Osteocyte (in vitro differentiated cells): ENCODE measurements at regions not wholly inside any gene's neighbourhood (a gene's known extent, or its start where the extent isn't known, plus 50 kb on each side); places are given as distances from the start of the nearest gene placed in this dataset.
"Not testable (repeated sequence)": the region's sequence is repeated elsewhere in the genome, so short reads cannot be mapped to it uniquely, and the experiment has no call there.

Experiments
- DNase-seq: peaks from one replicate; pipeline ENCODE4 v3.0.0; 2021; ENCODE audit warnings: mixed read lengths; ENCODE audit not compliant: unreplicated experiment; ENCODE audit errors: extremely low spot score
- H3K27ac Mint-ChIP-seq: one replicate; pipeline ENCODE4 v1.8.0; 2021; ENCODE audit warnings: mild to moderate bottlenecking, mixed read lengths; ENCODE audit not compliant: unreplicated experiment
- H3K27me3 Mint-ChIP-seq: one replicate; pipeline ENCODE4 v1.8.0; 2021; ENCODE audit warnings: mixed read lengths; ENCODE audit not compliant: unreplicated experiment
- H3K36me3 Mint-ChIP-seq: one replicate; pipeline ENCODE4 v1.8.0; 2021; ENCODE audit warnings: mixed read lengths; ENCODE audit not compliant: unreplicated experiment
- H3K4me1 Mint-ChIP-seq: one replicate; pipeline ENCODE4 v1.8.0; 2021; ENCODE audit warnings: mixed read lengths; ENCODE audit not compliant: unreplicated experiment
- H3K4me3 Mint-ChIP-seq: one replicate; pipeline ENCODE4 v1.8.0; 2021; ENCODE audit warnings: mild to moderate bottlenecking, moderate library complexity, mixed read lengths; ENCODE audit not compliant: unreplicated experiment
- H3K9me3 Mint-ChIP-seq: one replicate; pipeline ENCODE4 v1.8.0; 2021; ENCODE audit warnings: mixed read lengths; ENCODE audit not compliant: unreplicated experiment
- TF ChIP-seq, protein P1 (sequence below): fragments of 200-600 bp; sonication (generic); IDR thresholded peaks from 2 replicates; pipeline ENCODE4 v1.5.0; 2021; ENCODE audit warnings: antibody characterized with exemption, mild to moderate bottlenecking, moderate library complexity

DNA sequence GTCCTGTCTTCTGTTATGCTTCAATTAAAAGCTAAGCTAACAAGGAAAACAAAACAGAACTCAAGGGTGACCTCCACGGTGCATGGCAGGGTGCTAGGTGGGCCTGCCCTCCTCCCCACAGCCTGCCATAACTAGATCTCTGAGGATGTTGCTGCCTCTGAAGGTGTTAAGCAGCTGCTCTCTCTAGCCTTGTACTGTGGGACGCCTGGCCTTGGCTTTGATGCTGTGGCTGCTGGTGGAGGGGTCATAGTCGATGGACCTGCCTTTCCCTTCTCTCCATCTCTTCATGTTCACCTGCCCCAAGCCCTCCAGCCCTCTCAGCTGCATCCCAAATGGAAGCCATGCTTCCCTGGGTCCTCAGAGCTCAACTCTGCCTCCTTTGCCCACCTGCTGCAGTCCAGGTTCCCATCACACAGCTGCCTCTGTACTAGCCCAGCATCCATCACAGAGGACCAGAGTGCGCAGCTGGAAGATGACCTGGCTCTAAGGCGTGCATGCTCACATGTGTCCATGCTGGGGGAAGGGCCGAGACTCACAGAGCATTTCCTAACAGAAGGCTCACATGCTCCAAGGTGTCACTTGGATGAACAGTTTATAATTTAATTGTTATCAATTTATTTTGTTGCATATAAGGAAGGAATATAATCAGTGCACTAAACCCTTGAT lies 180.3 kb upstream of the E2F8 start:
- H3K4me3 Mint-ChIP-seq, result no peak overlapping the region
- peaks cover 16% of the 10 kb centered on the region for H3K27me3 Mint-ChIP-seq
- H3K4me1 Mint-ChIP-seq, result peaks cover 8% of the 10 kb centered on the region
- no peak for DNase-seq
- H3K9me3 Mint-ChIP-seq, result no peaks in the 10 kb centered on the region
- H3K27ac Mint-ChIP-seq, result no peak overlapping the region
- no peaks in the 10 kb centered on the region for H3K36me3 Mint-ChIP-seq
- TF ChIP-seq, protein P1, sequence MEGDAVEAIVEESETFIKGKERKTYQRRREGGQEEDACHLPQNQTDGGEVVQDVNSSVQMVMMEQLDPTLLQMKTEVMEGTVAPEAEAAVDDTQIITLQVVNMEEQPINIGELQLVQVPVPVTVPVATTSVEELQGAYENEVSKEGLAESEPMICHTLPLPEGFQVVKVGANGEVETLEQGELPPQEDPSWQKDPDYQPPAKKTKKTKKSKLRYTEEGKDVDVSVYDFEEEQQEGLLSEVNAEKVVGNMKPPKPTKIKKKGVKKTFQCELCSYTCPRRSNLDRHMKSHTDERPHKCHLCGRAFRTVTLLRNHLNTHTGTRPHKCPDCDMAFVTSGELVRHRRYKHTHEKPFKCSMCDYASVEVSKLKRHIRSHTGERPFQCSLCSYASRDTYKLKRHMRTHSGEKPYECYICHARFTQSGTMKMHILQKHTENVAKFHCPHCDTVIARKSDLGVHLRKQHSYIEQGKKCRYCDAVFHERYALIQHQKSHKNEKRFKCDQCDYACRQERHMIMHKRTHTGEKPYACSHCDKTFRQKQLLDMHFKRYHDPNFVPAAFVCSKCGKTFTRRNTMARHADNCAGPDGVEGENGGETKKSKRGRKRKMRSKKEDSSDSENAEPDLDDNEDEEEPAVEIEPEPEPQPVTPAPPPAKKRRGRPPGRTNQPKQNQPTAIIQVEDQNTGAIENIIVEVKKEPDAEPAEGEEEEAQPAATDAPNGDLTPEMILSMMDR, result no peak

DNA sequence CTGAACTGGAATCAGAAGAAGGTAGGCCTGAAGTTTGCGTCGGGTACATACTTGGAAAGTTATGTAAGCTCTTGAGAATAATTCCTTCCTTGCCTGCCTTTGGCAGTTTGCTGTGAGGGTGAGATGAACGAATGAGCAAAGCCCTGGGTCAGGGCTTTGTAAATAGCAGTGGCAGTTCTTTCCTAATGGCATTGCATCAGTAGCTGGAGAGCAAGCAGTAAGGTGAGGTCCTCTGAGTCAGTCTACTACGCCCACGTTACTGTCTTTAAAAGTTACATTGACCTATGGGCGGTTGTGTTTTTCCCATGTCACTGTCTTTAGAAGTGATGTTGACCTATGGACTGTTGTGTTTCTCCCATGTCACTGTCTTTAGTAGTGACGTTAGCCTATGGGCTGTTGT lies 179.1 kb upstream of the E2F8 start:
- Mint-ChIP-seq H3K4me3 (no peak overlapping the region), H3K9me3 (peaks cover 3% of the 10 kb centered on the region), H3K4me1 (peaks cover 8% of the 10 kb centered on the region), H3K27ac (no peak overlapping the region), H3K36me3 (no peaks in the 10 kb centered on the region), H3K27me3 (peaks cover 25% of the 10 kb centered on the region)
- TF ChIP-seq, protein P1, result no peak
- DNase-seq, result no peak

DNA sequence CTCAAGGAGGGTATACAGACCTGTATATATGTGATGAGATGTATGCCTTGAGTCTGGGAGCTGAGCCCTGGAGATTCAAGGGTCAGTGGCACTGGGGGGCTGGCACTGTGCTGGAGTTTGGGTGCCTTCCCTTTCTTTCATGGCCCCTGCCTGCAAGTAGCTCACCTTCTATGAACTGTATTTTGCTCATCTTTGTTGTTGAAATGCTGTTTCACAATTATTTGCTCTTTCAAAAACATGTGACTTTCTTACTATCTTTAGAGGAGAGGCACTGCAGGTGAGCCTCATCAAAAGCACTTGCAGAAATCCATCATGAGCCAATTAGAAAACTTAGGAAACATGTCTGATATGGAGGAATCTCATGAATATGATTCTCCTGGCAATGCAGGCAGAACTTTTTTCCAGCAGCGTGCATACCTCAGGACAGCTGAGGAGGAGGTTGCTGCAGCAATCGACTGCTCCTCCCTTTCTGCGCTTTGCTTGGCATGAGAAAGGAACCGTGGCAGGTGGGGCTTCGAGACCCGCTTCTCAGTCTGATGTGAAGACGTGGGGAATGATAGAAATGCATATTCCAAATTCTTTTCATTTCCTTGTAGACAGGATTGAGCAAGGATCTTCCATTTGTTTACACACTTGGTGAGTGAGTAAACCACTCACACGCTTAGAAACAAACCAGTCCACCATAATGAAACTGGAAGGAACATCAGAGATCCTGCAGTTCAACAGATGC lies 178.4 kb upstream of the E2F8 start:
- Mint-ChIP-seq H3K4me3 (no peak overlapping the region), H3K36me3 (no peaks in the 10 kb centered on the region), H3K9me3 (peaks cover 7% of the 10 kb centered on the region), H3K4me1 (peaks cover 8% of the 10 kb centered on the region), H3K27me3 (peaks cover 30% of the 10 kb centered on the region), H3K27ac (no peak overlapping the region)
- TF ChIP-seq, protein P1, result no peak
- DNase-seq, result no peak

DNA sequence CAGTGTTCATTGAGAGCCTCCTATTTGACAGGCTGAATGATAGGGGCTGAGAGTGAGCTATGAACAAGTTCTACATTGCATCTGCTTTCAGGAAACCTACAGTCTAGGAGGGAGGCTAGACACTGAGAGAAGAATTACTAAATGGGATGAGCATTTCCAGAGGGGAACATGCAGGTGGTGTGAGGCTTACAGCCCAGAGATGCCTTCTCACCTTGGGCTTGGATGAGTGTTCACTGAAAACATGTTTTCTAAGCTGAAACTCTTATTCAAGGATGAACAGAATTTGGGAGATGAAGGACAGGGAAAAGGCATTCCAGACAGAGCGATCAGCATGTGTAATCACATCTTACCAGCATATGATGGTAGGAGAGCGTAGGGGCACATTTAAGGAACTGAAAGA lies 177.5 kb upstream of the E2F8 start:
- Mint-ChIP-seq H3K27ac (no peak overlapping the region), H3K27me3 (peaks cover 34% of the 10 kb centered on the region), H3K4me1 (peaks cover 8% of the 10 kb centered on the region), H3K9me3 (peaks cover 7% of the 10 kb centered on the region), H3K36me3 (no peaks in the 10 kb centered on the region), H3K4me3 (no peak overlapping the region)
- no peak for DNase-seq
- TF ChIP-seq, protein P1, result no peak

- not testable (repeated sequence) for H3K4me3 Mint-ChIP-seq, H3K27ac Mint-ChIP-seq, H3K9me3 Mint-ChIP-seq, H3K36me3 Mint-ChIP-seq, DNase-seq, H3K4me1 Mint-ChIP-seq
- peaks cover 38% of the 10 kb centered on the region for H3K27me3 Mint-ChIP-seq
These were observed 171.3 kb upstream of the E2F8 start for GRCh38 chr11:19412070-19412469.
